GM12872 (cell line): ENCODE measurements at regions not wholly inside any gene's neighbourhood (a gene's known extent, or its start where the extent isn't known, plus 50 kb on each side); places are given as distances from the start of the nearest gene placed in this dataset.

ENCODE experiments used
- CTCF ChIP-seq: IDR thresholded peaks from 3 replicates; pipeline ENCODE4 v1.5.1; 2011; ENCODE audit warnings: low read depth, mild to moderate bottlenecking, low read length, moderate library complexity; ENCODE audit not compliant: insufficient read depth

DNA sequence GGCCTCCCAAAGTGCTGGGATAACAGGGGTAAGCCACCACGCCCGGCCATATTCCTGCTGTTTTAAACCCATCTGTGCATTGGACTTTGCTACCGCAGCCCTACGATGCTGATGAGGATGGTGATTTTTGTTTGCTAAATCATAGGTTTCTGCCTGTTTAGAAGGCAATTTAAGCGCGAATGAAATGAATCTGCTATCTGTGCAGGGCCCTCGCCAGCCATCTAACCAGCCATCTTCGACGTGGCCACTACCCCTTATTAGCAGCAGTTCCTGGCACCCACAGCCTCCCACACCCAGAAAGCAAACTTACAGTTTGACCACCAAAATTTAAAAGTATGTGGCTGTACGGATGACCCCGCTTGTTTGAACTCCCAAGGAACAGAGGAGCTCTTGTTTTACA lies 178.5 kb downstream of the SHOX start:
- no peak for TF ChIP-seq CTCF

DNA sequence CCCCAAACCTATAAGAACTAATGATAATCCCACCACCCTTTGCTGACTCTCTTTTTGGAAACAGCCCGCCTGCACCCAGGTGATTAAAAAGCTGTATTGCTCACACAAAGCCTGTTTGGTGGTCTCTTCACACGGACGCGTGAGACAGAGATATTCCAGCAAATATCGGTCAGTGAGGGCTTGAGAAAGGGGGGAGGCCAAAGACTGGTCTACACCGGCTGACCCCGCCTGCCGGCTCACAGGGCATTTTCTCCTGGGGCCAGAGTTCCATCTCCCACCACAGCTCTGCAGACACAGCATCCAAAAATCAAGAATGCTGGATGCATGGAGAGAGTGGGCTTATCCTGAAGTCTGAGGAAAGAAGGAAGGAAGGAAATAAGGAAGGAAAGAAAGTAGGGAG lies 176.0 kb downstream of the SHOX start:
- no peak for TF ChIP-seq CTCF

DNA sequence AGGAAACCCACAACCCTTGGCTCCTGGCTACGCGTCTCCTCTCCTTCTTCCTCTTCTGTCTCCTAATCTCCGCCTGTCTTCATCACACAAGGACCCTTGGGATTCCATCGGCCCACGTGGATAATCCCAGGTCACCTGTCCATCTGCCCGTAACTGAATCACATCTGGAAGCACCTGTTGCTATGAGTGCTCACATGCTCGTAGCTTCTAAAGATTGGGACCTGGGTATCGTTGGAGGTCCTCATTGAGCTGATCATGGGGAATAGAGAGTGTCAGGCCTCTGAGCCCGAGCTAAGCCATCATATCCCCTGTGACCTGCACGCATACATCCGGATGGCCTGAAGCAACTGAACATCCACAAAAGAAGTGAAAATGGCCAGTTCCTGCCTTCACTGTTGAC lies 175.4 kb downstream of the SHOX start:
- TF ChIP-seq CTCF = no peak

DNA sequence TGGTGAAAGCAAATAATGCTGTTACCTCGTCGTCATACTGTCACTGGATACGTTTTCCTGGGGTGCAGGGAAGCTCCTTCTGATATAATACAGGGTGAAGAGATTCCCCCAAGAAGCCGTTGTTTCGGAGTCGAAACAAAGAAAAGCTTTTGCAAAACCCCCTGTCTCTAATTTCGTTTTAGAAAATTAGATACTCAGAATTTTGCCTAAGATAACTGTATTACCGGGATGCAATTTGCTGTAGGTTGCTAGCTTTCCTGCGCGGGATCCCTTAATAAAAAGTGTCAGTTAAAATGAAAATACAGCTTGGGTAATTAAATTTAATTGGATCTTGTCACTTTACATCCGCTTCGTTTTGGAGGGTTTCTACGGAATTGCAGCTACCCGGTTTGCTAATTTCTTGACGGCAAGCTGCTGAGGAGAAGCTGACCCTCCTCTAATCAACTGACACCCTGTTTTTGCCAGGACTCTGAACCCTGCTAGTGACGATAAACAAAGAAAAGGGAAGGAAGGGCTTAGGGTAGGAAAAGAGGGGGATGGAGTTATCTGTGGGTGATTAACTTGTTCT lies 174.6 kb downstream of the SHOX start:
- TF ChIP-seq CTCF = no peak

DNA sequence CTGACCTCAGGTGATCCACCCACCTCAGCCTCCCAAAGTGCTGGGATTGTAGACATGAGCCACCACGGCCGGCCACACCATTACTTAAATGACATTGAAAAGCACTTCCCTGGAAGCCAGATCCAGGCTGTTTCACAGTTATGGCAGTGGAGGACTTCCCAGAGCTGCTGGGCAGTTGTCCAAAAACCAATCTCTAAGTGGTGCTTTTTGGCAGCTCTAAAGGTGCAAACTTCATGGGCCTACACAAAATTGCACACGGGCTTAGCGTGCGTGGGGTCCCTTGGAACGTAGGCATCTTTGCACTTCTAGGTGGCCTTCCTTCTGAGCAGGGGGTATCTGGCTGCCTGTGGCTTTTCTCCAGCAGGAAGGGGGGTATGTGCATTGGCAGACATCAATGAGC lies 172.3 kb downstream of the SHOX start:
- no peak for TF ChIP-seq CTCF

DNA sequence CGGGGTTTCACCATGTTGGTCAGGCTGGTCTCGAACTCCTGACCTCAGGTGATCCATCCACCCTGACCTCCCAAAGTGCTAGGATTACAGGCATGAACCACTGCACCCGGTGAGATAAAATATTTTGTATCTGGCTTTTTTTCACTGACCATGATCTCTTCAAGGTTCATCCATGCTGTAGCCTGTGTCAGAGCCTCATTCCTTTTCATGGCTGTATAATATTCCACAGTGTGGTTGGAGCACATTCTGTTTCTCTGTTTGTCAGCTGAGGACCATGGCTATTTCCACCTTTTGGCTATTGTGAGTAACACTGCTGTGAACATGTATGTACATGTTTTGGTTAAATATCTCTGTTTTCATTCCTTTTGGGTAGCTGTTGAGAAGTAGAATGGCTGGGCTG lies 169.2 kb downstream of the SHOX start:
- TF ChIP-seq CTCF = no peak

- TF ChIP-seq CTCF = no peak
These were observed 163.7 kb downstream of the SHOX start for GRCh38 chrX:794311-794710.
